A673 (cell line): ENCODE measurements at regions not wholly inside any gene's neighbourhood (a gene's known extent, or its start where the extent isn't known, plus 50 kb on each side); places are given as distances from the start of the nearest gene placed in this dataset.

Experiments
- BruUV-seq: library from RNA; stranded (reverse); fragments of 400-500 nt; replicated peaks from 2 replicates; lab custom pipeline; 2021; lab: Mats Ljungman, UMichigan
- CTCF ChIA-PET: fragments of 300-600 bp; sonication (Branson Sonifier 250); formaldehyde crosslinking; loops from one replicate; lab custom pipeline; 2022; ENCODE audit warnings: antibody characterized with exemption; lab: Charles Lee
- POLR2A ChIA-PET: fragments of 300-600 bp; sonication (Branson Sonifier 250); formaldehyde crosslinking; loops from one replicate; lab custom pipeline; 2022; ENCODE audit warnings: antibody characterized with exemption; ENCODE audit not compliant: low non-redundant PET; lab: Charles Lee
- DNase-seq: peaks from one replicate; pipeline ENCODE4 v3.0.0-alpha.2; 2015; ENCODE audit warnings: low spot score
- H3K27ac ChIP-seq: fragments of 200-600 bp; sonication (generic); 2 replicates; pipeline ENCODE4 v1.5.1; 2016; ENCODE audit warnings: mixed run types, low read depth, mild to moderate bottlenecking, mixed read lengths, antibody characterized with exemption, low read length; ENCODE audit not compliant: poor library complexity, severe bottlenecking
- H3K27me3 ChIP-seq: fragments of 200-600 bp; sonication (generic); replicated peaks from 2 replicates; pipeline ENCODE4 v1.6.1; 2017; ENCODE audit warnings: mixed run types, low read depth, mild to moderate bottlenecking, mixed read lengths, antibody characterized with exemption, low read length; ENCODE audit not compliant: insufficient read depth, poor library complexity
- H3K36me3 ChIP-seq: fragments of 200-600 bp; sonication (generic); 2 replicates; pipeline ENCODE4 v1.6.1; 2016; ENCODE audit warnings: mixed run types, mild to moderate bottlenecking, mixed read lengths, antibody characterized with exemption, low read length; ENCODE audit not compliant: insufficient read depth, poor library complexity, severe bottlenecking
- H3K4me1 ChIP-seq: fragments of 200-600 bp; sonication (generic); 2 replicates; pipeline ENCODE4 v1.6.1; 2017; ENCODE audit warnings: mixed run types, mild to moderate bottlenecking, mixed read lengths, antibody characterized with exemption, low read length; ENCODE audit not compliant: insufficient read depth, poor library complexity, severe bottlenecking
- H3K4me3 ChIP-seq: fragments of 200-600 bp; sonication (generic); 2 replicates; pipeline ENCODE4 v1.5.1; 2016; ENCODE audit warnings: low read depth, mixed run types, mild to moderate bottlenecking, mixed read lengths, low read length; ENCODE audit not compliant: poor library complexity, severe bottlenecking
- H3K9me3 ChIP-seq: fragments of 200-600 bp; sonication (generic); 2 replicates; pipeline ENCODE4 v1.6.1; 2016; ENCODE audit warnings: mixed run types, low read depth, mild to moderate bottlenecking, mixed read lengths, antibody characterized with exemption, low read length; ENCODE audit not compliant: poor library complexity, severe bottlenecking
- CTCF ChIP-seq: fragments of 300-800, 200-600 bp; sonication (generic); conservative IDR thresholded peaks from 2 replicates; pipeline ENCODE4 v1.5.1; 2017; ENCODE audit warnings: low read depth, mild to moderate bottlenecking, antibody characterized with exemption, low read length, moderate library complexity, mixed read lengths
- EZH2 ChIP-seq: fragments of 200-600 bp; sonication (generic); IDR thresholded peaks from 2 replicates; pipeline ENCODE4 v1.6.1; 2017; ENCODE audit warnings: borderline replicate concordance, low read depth, mild to moderate bottlenecking, mixed read lengths, antibody characterized with exemption, low read length; ENCODE audit not compliant: poor library complexity, severe bottlenecking
- intact Hi-C: fragments of 100-400 bp; cut with micrococcal nuclease; formaldehyde crosslinking; loops from one replicate; pipeline ENCODE4 v1.10.0; 2022; ENCODE audit not compliant: unreplicated experiment

- no peaks in the 10 kb centered on the region for H3K9me3 ChIP-seq
- H3K4me3 ChIP-seq = no peak overlapping the region
- H3K27me3 ChIP-seq = peaks cover 38% of the 10 kb centered on the region
- H3K4me1 ChIP-seq = no peaks in the 10 kb centered on the region
- DNase-seq = no peak
- POLR2A ChIA-PET = no interaction called here
- BruUV-seq = no TSS peak
- no peaks in the 10 kb centered on the region for H3K36me3 ChIP-seq
- no peak overlapping the region for H3K27ac ChIP-seq
- CTCF ChIA-PET = no interaction called here
- TF ChIP-seq EZH2 = no peak
- intact Hi-C loops = no loop called here
Observed at GRCh38 chr16:73697336-73697735, 599.3 kb upstream of the PSMD7 start.

GRCh38 chr16:73692861-73693260 lies 603.8 kb upstream of the PSMD7 start:
- no peak for DNase-seq
- Histone ChIP-seq H3K4me3 (no peak overlapping the region), H3K27me3 (peaks cover 15% of the 10 kb centered on the region), H3K4me1 (no peaks in the 10 kb centered on the region), H3K27ac (no peak overlapping the region), H3K36me3 (no peaks in the 10 kb centered on the region), H3K9me3 (no peaks in the 10 kb centered on the region)
- ChIA-PET CTCF (no interaction called here), POLR2A (no interaction called here)
- intact Hi-C loops = no loop called here
- TF ChIP-seq CTCF (no peak), EZH2 (no peak)
- no TSS peak for BruUV-seq

GRCh38 chr16:73683804-73684203 lies 612.8 kb upstream of the PSMD7 start:
- ChIA-PET CTCF (interaction anchor here (0.6 kb wide), 1 partner anchor 12 kb away, joined by 3 read pairs; no protein-coding TSS in a partner anchor), POLR2A (no interaction called here)
- H3K4me3 ChIP-seq = no peak overlapping the region
- DNase-seq = no peak
- BruUV-seq = no TSS peak
- TF ChIP-seq EZH2 (no peak), CTCF (no peak)
- H3K27me3 ChIP-seq = peaks cover 17% of the 10 kb centered on the region
- intact Hi-C loops = no loop called here
- H3K9me3 ChIP-seq = no peaks in the 10 kb centered on the region
- H3K27ac ChIP-seq = no peak overlapping the region
- H3K36me3 ChIP-seq = no peaks in the 10 kb centered on the region
- no peaks in the 10 kb centered on the region for H3K4me1 ChIP-seq

GRCh38 chr16:73672135-73672534 lies 624.2 kb upstream of the ZFHX3 start:
- intact Hi-C loops = no loop called here
- DNase-seq = no peak
- Histone ChIP-seq H3K36me3 (no peaks in the 10 kb centered on the region), H3K4me1 (peaks cover 8% of the 10 kb centered on the region), H3K27ac (no peak overlapping the region), H3K9me3 (no peaks in the 10 kb centered on the region), H3K4me3 (no peak overlapping the region), H3K27me3 (peaks cover 25% of the 10 kb centered on the region)
- CTCF ChIA-PET = no interaction called here
- TF ChIP-seq CTCF (no peak), EZH2 (no peak)
- POLR2A ChIA-PET = no interaction called here
- BruUV-seq = no TSS peak
